ENCODE measurements at regions not wholly inside any gene's neighbourhood (a gene's known extent, or its start where the extent isn't known, plus 50 kb on each side); places are given as distances from the start of the nearest gene placed in this dataset.

DNA sequence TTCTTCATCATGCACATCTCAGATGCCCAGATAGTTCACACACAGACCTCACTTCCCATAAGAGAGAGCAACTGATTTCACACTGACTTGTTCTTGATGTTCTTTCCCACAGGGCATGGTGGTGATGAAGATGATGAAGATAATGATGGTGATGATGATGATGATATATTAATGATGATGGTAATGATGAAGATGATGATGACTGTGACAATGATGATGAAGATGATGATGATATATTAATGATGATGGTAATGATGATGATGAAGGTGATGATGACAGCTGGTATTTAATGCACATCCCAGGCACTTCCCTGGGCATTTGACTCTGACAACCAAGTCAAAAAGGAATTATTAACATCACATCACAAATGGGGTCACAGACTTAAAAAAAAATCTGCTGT lies 225.2 kb downstream of the MAF start:
- intact Hi-C loops (cut with DNase I): no loop called here
- Histone ChIP-seq H3K4me3 (ENCODE audit: low read length in 2 of 2) (no peak overlapping the region), H3K9me3 (ENCODE audit: control insufficient read depth, low read length) (peaks cover 11% of the 10 kb centered on the region), H3K27ac (ENCODE audit: low read depth in 1 of 2, low read length in 2 of 2) (no peak overlapping the region), H3K36me3 (ENCODE audit: control insufficient read depth in 1 of 2, insufficient read depth in 2 of 2, low read length in 1 of 2) (no peaks in the 10 kb centered on the region), H3K27me3 (ENCODE audit: control insufficient read depth in 1 of 2, insufficient read depth in 2 of 2, low read length in 1 of 2) (no peaks in the 10 kb centered on the region), H3K4me1 (ENCODE audit: control insufficient read depth in 1 of 2, insufficient read depth in 2 of 2, low read length in 2 of 2) (no peaks in the 10 kb centered on the region)
- no peak for ATAC-seq (ENCODE audit: low FRiP score)
- DNase-seq: no peak

DNA sequence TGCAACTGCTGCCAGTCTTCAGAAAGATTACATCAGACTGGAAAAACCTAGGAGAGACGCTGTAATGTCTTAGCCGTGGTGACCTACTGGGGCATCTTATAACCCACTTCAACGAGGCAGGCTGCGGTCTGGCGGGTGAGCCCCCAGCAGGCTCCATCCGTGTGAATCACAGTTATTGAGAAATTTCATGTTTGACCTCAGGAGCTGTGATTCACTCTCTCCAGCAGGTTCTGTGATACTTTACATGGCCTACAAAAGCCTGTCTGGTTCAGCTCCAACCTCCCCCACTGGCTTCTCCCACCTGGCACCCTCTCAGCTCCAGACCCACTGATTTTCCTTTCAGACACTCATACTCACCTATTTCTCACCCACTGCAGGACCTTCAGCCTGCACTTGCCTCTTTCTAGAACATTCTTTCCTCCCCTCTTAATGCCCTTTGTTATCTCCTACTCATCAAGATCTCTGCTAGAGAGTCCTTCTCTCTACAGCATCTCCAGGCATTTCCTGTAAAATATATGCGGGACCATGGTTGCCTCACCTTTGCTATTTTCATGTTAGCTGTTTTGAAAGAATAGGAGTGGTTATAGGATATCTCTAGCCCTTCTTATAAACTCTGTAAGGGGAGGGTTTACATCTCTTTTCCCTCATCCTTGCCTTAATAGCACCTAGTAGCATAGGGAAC lies 227.9 kb downstream of the MAF start:
- H3K4me3 ChIP-seq (ENCODE audit: low read length in 2 of 2): no peak overlapping the region
- DNase-seq (no peak), ATAC-seq (ENCODE audit: low FRiP score) (no peak)
- peaks cover 12% of the 10 kb centered on the region for H3K9me3 ChIP-seq (ENCODE audit: control insufficient read depth, low read length)
- intact Hi-C loops (cut with DNase I): no loop called here
- 65 to 70% methylated on average over 7 of the region's 7 CpGs for WGBS, 2 donors
- no peak overlapping the region for H3K27ac ChIP-seq (ENCODE audit: low read depth in 1 of 2, low read length in 2 of 2)
- H3K36me3 ChIP-seq (ENCODE audit: control insufficient read depth in 1 of 2, insufficient read depth in 2 of 2, low read length in 1 of 2): no peaks in the 10 kb centered on the region
- H3K27me3 ChIP-seq (ENCODE audit: control insufficient read depth in 1 of 2, insufficient read depth in 2 of 2, low read length in 1 of 2): peaks cover 0 to 2% of the 10 kb centered on the region in 2 donors
- no peaks in the 10 kb centered on the region for H3K4me1 ChIP-seq (ENCODE audit: control insufficient read depth in 1 of 2, insufficient read depth in 2 of 2, low read length in 2 of 2)

DNA sequence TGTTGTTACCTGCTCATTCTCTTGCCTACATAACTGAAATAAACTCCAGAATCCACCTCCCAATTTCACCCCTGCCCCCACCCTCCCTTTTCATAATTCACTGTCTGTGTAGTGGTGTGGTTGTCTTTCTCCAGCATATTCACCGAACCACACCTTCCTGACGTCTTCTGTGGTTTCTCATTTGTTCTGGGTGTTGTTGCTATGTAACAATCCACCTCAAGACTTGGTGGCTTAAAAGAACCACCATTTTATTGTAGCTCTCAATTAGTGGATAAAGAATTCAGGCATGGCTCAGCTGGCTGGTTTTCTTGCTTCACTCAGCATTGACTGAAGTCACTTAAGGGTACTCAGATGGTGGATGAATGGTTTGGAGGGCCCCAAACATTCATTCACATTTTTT lies 229.8 kb downstream of the MAF start:
- Histone ChIP-seq H3K9me3 (ENCODE audit: control insufficient read depth, low read length) (peaks cover 16% of the 10 kb centered on the region), H3K4me3 (ENCODE audit: low read length in 2 of 2) (no peak overlapping the region), H3K27me3 (ENCODE audit: control insufficient read depth in 1 of 2, insufficient read depth in 2 of 2, low read length in 1 of 2) (peaks cover 0 to 4% of the 10 kb centered on the region in 2 donors), H3K36me3 (ENCODE audit: control insufficient read depth in 1 of 2, insufficient read depth in 2 of 2, low read length in 1 of 2) (no peaks in the 10 kb centered on the region), H3K27ac (ENCODE audit: low read depth in 1 of 2, low read length in 2 of 2) (no peak overlapping the region), H3K4me1 (ENCODE audit: control insufficient read depth in 1 of 2, insufficient read depth in 2 of 2, low read length in 2 of 2) (no peaks in the 10 kb centered on the region)
- WGBS, 2 donors: 90 to 97% methylated on average over 2 of the region's 2 CpGs
- intact Hi-C loops (cut with DNase I): no loop called here
- ATAC-seq (ENCODE audit: low FRiP score) (no peak), DNase-seq (no peak)

DNA sequence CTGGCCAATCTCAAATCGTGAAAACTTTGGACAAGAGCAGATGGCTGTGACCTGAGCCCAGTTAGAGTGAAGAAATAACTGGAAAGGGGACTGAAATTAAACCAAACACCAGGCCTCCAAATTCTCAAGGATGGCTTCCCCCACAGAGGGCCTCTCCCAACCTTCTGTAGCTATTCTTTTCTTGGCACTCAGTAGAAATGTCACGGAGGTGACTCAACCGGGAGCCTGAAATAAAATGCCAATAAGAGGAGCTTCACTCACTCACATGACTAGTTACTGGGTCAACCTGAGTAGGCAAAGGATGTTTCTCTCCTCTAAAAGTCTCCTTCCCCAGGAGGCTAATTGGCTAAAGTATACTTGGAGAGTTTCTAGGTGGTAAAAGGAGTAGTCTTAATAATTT lies 230.7 kb downstream of the MAF start:
- H3K27me3 ChIP-seq (ENCODE audit: control insufficient read depth in 1 of 2, insufficient read depth in 2 of 2, low read length in 1 of 2): peaks cover 0 to 4% of the 10 kb centered on the region in 2 donors
- no peak overlapping the region for H3K27ac ChIP-seq (ENCODE audit: low read depth in 1 of 2, low read length in 2 of 2)
- WGBS, 2 donors: 58 to 60% methylated on average over 3 of the region's 3 CpGs
- intact Hi-C loops (cut with DNase I): no loop called here
- ATAC-seq (ENCODE audit: low FRiP score) (no peak), DNase-seq (no peak)
- no peaks in the 10 kb centered on the region for H3K4me1 ChIP-seq (ENCODE audit: control insufficient read depth in 1 of 2, insufficient read depth in 2 of 2, low read length in 2 of 2)
- no peaks in the 10 kb centered on the region for H3K36me3 ChIP-seq (ENCODE audit: control insufficient read depth in 1 of 2, insufficient read depth in 2 of 2, low read length in 1 of 2)
- H3K9me3 ChIP-seq (ENCODE audit: control insufficient read depth, low read length): peaks cover 16% of the 10 kb centered on the region
- no peak overlapping the region for H3K4me3 ChIP-seq (ENCODE audit: low read length in 2 of 2)

DNA sequence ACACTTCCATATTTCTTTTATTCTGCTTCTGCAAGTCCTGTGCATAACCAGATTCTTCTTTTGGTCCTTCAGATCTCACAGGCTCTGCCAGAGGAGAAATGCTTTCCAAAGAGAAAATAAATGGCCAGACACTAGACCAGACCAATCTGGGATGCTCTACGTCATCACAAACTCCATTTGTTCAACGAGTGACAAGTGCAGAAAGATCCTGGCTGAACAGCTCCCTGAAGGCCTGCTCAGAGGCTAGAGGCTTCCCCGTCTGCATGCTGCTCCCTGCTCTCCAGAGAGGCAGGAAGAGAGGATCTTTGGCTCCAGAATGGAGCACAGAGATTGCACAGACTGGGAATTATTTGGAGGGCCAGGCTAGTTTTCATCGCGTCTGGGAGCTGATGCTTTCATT lies 232.7 kb downstream of the MAF start:
- ATAC-seq (ENCODE audit: low FRiP score) (no peak), DNase-seq (no peak)
- H3K27me3 ChIP-seq (ENCODE audit: control insufficient read depth in 1 of 2, insufficient read depth in 2 of 2, low read length in 1 of 2): peaks cover 0 to 4% of the 10 kb centered on the region in 2 donors
- H3K4me3 ChIP-seq (ENCODE audit: low read length in 2 of 2): no peak overlapping the region
- H3K27ac ChIP-seq (ENCODE audit: low read depth in 1 of 2, low read length in 2 of 2): no peak overlapping the region
- no peaks in the 10 kb centered on the region for H3K4me1 ChIP-seq (ENCODE audit: control insufficient read depth in 1 of 2, insufficient read depth in 2 of 2, low read length in 2 of 2)
- no peaks in the 10 kb centered on the region for H3K36me3 ChIP-seq (ENCODE audit: control insufficient read depth in 1 of 2, insufficient read depth in 2 of 2, low read length in 1 of 2)
- H3K9me3 ChIP-seq (ENCODE audit: control insufficient read depth, low read length): peaks cover 16% of the 10 kb centered on the region
- intact Hi-C loops (cut with DNase I): no loop called here
- WGBS, 2 donors: 43 to 73% methylated on average over 5 of the region's 5 CpGs

DNA sequence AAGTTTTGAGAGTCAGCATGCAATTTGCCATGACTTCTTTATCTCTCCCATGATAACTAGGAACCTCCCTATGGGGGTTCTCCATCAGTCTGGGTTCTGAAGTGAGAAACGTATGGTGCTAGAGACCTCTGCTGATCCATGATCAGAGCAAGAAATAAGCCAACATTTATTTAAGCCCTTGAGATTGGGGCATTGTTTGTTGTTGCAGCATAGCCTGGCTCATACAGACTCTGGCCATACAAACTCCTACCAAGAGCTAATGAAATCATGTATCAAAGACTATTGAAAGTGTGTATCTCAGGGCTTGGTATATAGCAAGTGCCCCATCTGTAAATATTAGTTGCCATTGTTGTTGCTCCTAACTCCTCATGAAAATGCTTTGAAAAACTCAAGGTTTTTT lies 233.9 kb downstream of the MAF start:
- WGBS, 2 donors: 80% methylated on average over 1 of the region's 1 CpG
- no peaks in the 10 kb centered on the region for H3K36me3 ChIP-seq (ENCODE audit: control insufficient read depth in 1 of 2, insufficient read depth in 2 of 2, low read length in 1 of 2)
- no peak overlapping the region for H3K4me3 ChIP-seq (ENCODE audit: low read length in 2 of 2)
- DNase-seq: no peak
- H3K27ac ChIP-seq (ENCODE audit: low read depth in 1 of 2, low read length in 2 of 2): no peak overlapping the region
- H3K9me3 ChIP-seq (ENCODE audit: control insufficient read depth, low read length): peaks cover 16% of the 10 kb centered on the region
- H3K27me3 ChIP-seq (ENCODE audit: control insufficient read depth in 1 of 2, insufficient read depth in 2 of 2, low read length in 1 of 2): peaks cover 0 to 4% of the 10 kb centered on the region in 2 donors
- no peak for ATAC-seq (ENCODE audit: low FRiP score)
- H3K4me1 ChIP-seq (ENCODE audit: control insufficient read depth in 1 of 2, insufficient read depth in 2 of 2, low read length in 2 of 2): no peaks in the 10 kb centered on the region
- intact Hi-C loops (cut with DNase I): no loop called here

DNA sequence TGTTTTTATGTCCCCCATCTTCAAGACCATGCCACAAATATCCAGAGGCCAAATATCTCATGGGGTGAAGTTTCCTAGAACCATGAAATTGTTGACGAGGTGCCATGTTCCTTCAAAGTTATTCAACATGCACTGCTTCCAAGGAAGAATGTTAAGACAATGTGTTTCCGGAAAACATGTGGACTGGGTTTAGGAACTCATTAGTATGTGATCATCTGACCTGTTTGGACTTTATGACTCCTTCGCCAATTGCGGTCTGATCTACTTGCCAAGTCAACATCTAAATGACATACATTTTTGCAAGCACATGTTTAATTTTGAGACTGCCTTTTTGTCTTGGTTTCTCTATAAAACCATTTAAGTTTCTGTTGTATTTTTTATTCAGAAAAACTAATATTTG lies 234.8 kb downstream of the MAF start:
- Histone ChIP-seq H3K4me1 (ENCODE audit: control insufficient read depth in 1 of 2, insufficient read depth in 2 of 2, low read length in 2 of 2) (no peaks in the 10 kb centered on the region), H3K27me3 (ENCODE audit: control insufficient read depth in 1 of 2, insufficient read depth in 2 of 2, low read length in 1 of 2) (peaks cover 0 to 5% of the 10 kb centered on the region in 2 donors), H3K4me3 (ENCODE audit: low read length in 2 of 2) (no peak overlapping the region), H3K9me3 (ENCODE audit: control insufficient read depth, low read length) (peaks cover 11% of the 10 kb centered on the region), H3K27ac (ENCODE audit: low read depth in 1 of 2, low read length in 2 of 2) (no peak overlapping the region), H3K36me3 (ENCODE audit: control insufficient read depth in 1 of 2, insufficient read depth in 2 of 2, low read length in 1 of 2) (no peaks in the 10 kb centered on the region)
- ATAC-seq (ENCODE audit: low FRiP score) (no peak), DNase-seq (no peak)
- intact Hi-C loops (cut with DNase I): no loop called here
- WGBS, 2 donors: 92 to 95% methylated on average over 4 of the region's 4 CpGs

DNA sequence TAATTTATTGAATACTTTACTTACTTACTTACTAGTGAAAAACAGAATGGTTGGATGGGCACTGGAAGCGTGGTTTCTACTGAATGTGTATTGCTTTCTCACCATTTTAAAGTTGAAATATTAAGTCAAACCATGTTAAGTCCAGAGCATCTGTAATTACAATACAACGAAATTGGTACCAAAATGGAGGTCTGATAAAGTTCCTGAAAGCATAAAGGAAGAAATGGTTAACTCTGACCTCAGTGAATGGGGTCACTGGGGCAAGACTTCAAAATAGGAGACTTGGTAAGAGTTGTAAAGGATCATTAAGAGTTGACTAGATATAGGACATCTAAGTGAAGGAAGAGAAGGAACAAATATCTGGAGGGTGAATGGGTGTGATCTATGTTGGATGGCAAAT lies 237.1 kb downstream of the MAF start:
- H3K36me3 ChIP-seq (ENCODE audit: control insufficient read depth in 1 of 2, insufficient read depth in 2 of 2, low read length in 1 of 2): no peaks in the 10 kb centered on the region
- no peak for DNase-seq
- WGBS, 2 donors: 85 to 87% methylated on average over 2 of the region's 2 CpGs
- H3K9me3 ChIP-seq (ENCODE audit: control insufficient read depth, low read length): peaks cover 10% of the 10 kb centered on the region
- no peaks in the 10 kb centered on the region for H3K4me1 ChIP-seq (ENCODE audit: control insufficient read depth in 1 of 2, insufficient read depth in 2 of 2, low read length in 2 of 2)
- intact Hi-C loops (cut with DNase I): no loop called here
- ATAC-seq (ENCODE audit: low FRiP score): no peak
- peaks cover 0 to 5% of the 10 kb centered on the region in 2 donors for H3K27me3 ChIP-seq (ENCODE audit: control insufficient read depth in 1 of 2, insufficient read depth in 2 of 2, low read length in 1 of 2)
- no peak overlapping the region for H3K4me3 ChIP-seq (ENCODE audit: low read length in 2 of 2)
- H3K27ac ChIP-seq (ENCODE audit: low read depth in 1 of 2, low read length in 2 of 2): no peak overlapping the region

DNA sequence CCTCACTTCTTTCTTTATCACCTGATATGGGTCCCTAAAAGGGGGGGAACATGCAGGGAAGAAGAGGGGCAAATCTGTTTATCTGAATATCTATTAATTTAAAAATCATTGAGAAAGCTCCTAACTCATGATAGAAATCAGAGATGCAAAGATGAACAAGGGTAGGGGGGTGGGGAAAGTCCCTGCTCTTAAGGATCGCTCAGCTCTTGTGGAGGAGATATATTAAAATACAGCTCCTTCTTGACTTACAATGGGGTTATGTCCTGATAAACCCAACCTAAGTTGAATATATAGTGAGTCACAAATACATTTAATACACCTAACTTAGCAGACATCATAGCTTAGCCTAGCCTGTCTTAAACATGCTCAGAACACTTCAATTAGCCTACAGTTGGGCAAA lies 237.5 kb downstream of the MAF start:
- Histone ChIP-seq H3K4me3 (ENCODE audit: low read length in 2 of 2) (no peak overlapping the region), H3K27ac (ENCODE audit: low read depth in 1 of 2, low read length in 2 of 2) (no peak overlapping the region), H3K9me3 (ENCODE audit: control insufficient read depth, low read length) (peaks cover 10% of the 10 kb centered on the region), H3K27me3 (ENCODE audit: control insufficient read depth in 1 of 2, insufficient read depth in 2 of 2, low read length in 1 of 2) (peaks cover 0 to 5% of the 10 kb centered on the region in 2 donors), H3K4me1 (ENCODE audit: control insufficient read depth in 1 of 2, insufficient read depth in 2 of 2, low read length in 2 of 2) (no peaks in the 10 kb centered on the region), H3K36me3 (ENCODE audit: control insufficient read depth in 1 of 2, insufficient read depth in 2 of 2, low read length in 1 of 2) (no peaks in the 10 kb centered on the region)
- intact Hi-C loops (cut with DNase I): no loop called here
- no peak for ATAC-seq (ENCODE audit: low FRiP score)
- DNase-seq: no peak
- 91 to 100% methylated on average over 1 of the region's 1 CpG for WGBS, 2 donors

Data from aorta (tissue), 5 donors.